Skeletal muscle satellite cell (primary cell): ENCODE measurements at regions not wholly inside any gene's neighbourhood (a gene's known extent, or its start where the extent isn't known, plus 50 kb on each side); places are given as distances from the start of the nearest gene placed in this dataset.

Source experiments
- H3K27me3 ChIP-seq: 2 replicates; pipeline ENCODE4 v1.7.0; 2013; ENCODE audit warnings: low read length; ENCODE audit not compliant: control insufficient read depth, insufficient read depth
- H3K36me3 ChIP-seq: 2 replicates; pipeline ENCODE4 v1.7.0; 2013; ENCODE audit warnings: mild to moderate bottlenecking, control low read depth, low read length; ENCODE audit not compliant: insufficient read depth
- H3K4me1 ChIP-seq: 2 replicates; pipeline ENCODE4 v1.7.0; 2013; ENCODE audit warnings: low read length; ENCODE audit not compliant: control insufficient read depth, insufficient read depth
- H3K4me2 ChIP-seq: 2 replicates; pipeline ENCODE4 v1.7.0; 2013; ENCODE audit warnings: mild to moderate bottlenecking, low read length
- H3K4me3 ChIP-seq: 2 replicates; pipeline ENCODE4 v1.7.0; 2013; ENCODE audit warnings: low read length
- H3K9ac ChIP-seq: 2 replicates; pipeline ENCODE4 v1.7.0; 2013; ENCODE audit warnings: mild to moderate bottlenecking, low read depth, low read length, moderate library complexity
- H3K9me3 ChIP-seq: replicated peaks from 2 replicates; pipeline ENCODE4 v1.7.0; 2013; ENCODE audit warnings: mild to moderate bottlenecking, control low read depth, low read length

DNA sequence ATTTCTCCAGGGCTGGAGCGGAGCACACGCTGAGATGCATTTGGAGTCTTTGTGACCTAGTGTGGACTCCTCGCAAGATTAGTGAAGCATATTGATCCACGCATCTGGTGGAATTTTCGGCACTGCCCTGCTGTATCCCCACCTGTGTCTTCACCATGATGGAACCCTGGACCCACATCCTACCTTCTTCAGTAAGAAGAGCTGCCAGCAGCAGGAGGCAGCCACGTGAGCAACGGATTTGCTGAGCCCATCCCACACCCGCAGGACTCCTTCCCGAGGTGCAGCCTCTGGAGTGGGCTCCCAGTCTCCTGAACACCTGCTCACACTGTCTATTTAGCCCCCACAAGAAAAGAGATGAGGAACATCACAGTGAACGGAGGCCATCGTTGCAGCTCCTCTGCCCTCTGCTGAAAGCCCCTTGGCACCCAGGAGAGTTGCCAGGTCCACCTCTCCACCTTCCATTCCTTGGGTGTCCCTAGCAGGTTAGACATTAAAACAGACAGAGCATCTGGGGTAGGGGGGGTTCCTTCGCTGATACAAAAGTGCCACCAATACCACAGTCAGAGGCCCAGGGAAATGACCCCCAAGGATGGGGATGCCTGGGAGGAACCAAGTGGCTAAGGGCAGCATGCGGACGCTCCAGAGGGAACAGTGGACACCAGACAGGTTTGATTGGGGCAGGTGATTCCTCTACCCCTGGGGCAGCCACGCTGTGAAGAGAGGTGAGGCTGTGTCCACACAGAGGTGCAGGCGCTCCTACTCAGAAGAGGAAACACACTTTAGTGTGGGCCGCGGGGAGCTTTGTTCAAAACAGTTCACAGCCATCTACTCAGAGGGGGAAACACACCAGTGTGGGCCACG is 302.8 kb upstream of the SALL3 start:
- Histone ChIP-seq H3K27me3 (no peaks in the 10 kb centered on the region), H3K4me3 (no peak overlapping the region), H3K9me3 (peaks cover 16% of the 10 kb centered on the region), H3K36me3 (no peaks in the 10 kb centered on the region), H3K4me1 (no peaks in the 10 kb centered on the region), H3K4me2 (no peak overlapping the region), H3K9ac (no peak overlapping the region)

DNA sequence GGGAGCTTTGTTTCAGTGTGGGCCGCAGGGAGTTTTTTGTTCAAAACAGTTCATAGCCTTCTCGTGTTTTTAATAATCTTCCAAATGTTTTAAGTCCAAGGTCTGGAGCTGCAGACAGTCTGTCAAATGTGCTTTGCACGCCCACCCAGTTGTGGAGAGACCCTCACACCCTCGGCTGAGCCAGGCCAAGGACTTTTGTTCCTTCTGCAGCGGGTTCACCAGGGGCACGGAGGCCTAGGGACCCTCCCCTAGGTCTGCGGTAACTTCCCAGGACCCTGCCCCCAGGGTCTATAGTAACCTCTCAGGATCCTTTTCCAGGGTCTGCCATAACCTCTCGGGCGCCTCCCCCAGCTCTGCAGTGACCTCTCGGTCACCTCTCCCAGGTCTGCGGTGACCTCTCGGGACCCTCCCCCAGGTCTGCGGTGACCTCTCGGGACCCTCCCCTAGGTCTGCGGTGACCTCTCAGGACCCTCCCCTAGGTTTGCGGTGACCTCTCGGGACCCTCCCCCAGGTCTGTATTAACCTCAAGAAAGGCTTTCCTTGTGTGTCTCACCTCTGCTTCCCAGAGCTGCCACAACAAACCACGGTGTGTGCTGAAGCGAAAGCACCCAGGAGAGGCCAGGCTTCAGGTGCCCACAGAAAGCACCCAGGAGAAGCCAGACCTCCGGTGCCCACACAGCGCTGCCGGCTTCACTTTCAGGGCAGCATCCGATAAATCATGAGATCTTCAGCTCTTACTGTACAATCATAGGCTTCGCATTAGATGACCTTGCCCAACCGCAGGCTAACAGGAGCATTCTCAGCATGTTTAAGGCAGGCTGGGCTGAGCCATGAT is 301.9 kb upstream of the SALL3 start:
- no peaks in the 10 kb centered on the region for H3K27me3 ChIP-seq
- H3K36me3 ChIP-seq, result no peaks in the 10 kb centered on the region
- H3K9ac ChIP-seq, result no peak overlapping the region
- no peak overlapping the region for H3K4me3 ChIP-seq
- peaks cover 15% of the 10 kb centered on the region for H3K9me3 ChIP-seq
- H3K4me2 ChIP-seq, result no peak overlapping the region
- no peaks in the 10 kb centered on the region for H3K4me1 ChIP-seq

DNA sequence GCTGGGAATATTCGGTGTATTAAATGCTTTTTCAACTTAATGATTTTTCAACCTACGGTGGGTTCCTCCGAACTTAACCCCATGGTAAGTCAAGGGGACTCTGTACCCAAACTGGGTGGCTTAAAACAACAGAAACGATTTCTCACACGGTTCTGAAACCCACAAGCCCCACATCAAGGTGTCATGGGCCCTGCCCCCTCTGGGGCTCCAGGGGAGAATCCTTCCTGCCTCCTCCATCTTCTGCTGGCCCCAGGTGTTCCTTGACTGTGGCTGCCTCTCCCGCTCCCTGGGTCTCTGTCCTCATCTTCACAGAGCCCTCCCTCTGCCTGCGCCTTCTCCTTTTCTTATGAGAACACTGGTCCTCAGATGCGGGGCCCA is 301.3 kb upstream of the SALL3 start:
- H3K9ac ChIP-seq, result no peak overlapping the region
- H3K4me2 ChIP-seq, result no peak overlapping the region
- peaks cover 12% of the 10 kb centered on the region for H3K9me3 ChIP-seq

DNA sequence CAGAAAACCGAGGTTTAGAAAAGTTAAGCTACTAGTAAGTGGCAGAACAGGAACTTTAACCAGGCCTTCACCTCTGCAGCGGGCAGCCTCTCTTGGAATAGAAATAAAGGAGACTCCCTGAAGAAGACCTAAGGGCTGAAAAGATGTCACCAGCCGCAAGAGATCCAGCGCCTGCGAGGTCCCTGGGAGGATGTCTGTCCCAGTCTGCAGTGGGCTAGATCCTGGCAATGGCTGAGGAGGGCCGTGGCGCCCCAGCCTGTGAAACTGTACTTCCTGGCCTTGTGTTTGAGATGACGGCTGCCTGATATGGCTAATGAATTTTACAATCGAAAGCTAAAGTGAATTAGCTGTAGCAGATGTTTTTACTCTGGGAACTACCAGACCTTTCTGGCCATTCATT is 300.6 kb upstream of the SALL3 start:
- no peak overlapping the region for H3K9ac ChIP-seq
- H3K4me1 ChIP-seq, result no peaks in the 10 kb centered on the region
- no peaks in the 10 kb centered on the region for H3K36me3 ChIP-seq
- H3K4me3 ChIP-seq, result no peak overlapping the region
- H3K27me3 ChIP-seq, result no peaks in the 10 kb centered on the region
- peaks cover 15% of the 10 kb centered on the region for H3K9me3 ChIP-seq
- no peak overlapping the region for H3K4me2 ChIP-seq

More for the DNA sequence above, 301.3 kb upstream of the SALL3 start:
- Histone ChIP-seq H3K4me3 (no peak overlapping the region), H3K4me1 (no peaks in the 10 kb centered on the region), H3K36me3 (no peaks in the 10 kb centered on the region), H3K27me3 (no peaks in the 10 kb centered on the region)

DNA sequence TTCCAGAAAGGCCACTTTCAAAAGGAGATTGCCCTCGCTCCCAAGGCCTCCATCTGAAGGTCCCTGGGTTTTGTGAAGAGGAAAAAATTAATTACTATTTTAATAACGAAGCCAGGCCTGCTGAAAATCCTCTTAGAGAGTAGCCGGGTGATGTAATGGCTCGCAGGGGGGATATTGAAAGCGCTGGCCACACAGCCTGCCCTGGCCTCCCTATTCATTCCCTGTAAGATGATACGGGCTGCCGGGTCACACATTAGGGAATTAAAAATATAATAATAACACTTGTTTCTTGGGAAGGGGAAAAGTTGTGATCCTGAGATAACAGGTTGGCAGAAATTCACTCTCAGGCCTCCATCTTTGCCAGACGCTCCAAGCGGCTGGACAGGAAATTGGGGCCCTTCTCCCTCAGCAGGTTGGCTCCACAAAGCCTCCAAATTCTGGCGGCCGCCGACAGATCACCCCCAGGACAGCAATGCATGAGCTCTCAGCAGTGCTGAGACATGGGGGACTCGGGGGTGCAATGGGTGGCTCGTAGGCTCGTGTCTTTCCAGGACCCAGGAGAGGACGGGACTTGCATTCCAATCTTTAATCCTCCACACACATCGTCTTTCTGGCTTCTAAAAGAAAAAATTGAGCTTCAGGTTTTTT is 299.9 kb upstream of the SALL3 start:
- Histone ChIP-seq H3K27me3 (no peaks in the 10 kb centered on the region), H3K9ac (no peak overlapping the region), H3K36me3 (no peaks in the 10 kb centered on the region), H3K4me2 (no peak overlapping the region), H3K9me3 (peaks cover 16% of the 10 kb centered on the region), H3K4me1 (no peaks in the 10 kb centered on the region), H3K4me3 (no peak overlapping the region)

DNA sequence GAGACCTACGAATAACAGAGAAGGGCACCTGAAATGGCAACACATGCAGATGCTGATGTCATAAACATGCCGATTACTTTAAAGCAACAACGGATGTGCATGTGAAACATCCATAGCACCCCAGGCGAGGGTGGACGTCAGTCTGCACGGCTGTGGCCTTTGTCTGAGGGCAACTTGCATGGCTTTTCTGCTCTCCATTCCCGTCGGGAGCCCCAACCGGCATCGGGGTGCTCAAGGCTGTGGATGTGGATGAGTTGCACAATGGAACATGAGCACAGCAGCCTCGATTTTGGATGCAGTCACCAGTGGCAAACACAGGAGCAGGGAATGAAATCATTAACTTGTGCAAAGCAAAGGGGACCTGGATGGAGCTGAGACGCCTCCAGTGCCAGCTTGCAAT is 298.2 kb upstream of the SALL3 start:
- no peak overlapping the region for H3K4me3 ChIP-seq
- no peaks in the 10 kb centered on the region for H3K4me1 ChIP-seq
- no peaks in the 10 kb centered on the region for H3K36me3 ChIP-seq
- H3K4me2 ChIP-seq, result no peak overlapping the region
- H3K9ac ChIP-seq, result no peak overlapping the region
- H3K27me3 ChIP-seq, result no peaks in the 10 kb centered on the region
- peaks cover 11% of the 10 kb centered on the region for H3K9me3 ChIP-seq

DNA sequence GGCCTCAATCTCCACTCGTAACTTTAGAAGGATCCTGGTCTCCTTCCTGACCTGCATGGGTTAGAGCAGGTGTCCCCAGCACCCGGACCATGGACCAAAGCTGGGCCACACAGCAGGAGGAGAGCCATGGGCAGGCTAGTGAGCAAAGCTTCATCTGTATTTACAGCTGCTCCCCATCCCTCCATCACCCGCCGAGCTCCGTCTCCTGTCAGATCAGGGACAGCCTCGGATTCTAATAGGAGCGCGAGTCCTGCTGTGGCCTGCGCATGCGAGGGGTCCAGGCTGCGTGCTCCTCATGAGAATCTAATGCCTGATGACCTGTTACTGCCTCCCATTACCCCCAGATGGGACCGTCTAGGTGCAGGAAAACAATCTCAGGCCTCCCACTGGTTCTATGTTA is 297.7 kb upstream of the SALL3 start:
- Histone ChIP-seq H3K9me3 (peaks cover 16% of the 10 kb centered on the region), H3K4me1 (no peaks in the 10 kb centered on the region), H3K4me2 (no peak overlapping the region), H3K27me3 (no peaks in the 10 kb centered on the region), H3K9ac (no peak overlapping the region), H3K36me3 (no peaks in the 10 kb centered on the region), H3K4me3 (no peak overlapping the region)

DNA sequence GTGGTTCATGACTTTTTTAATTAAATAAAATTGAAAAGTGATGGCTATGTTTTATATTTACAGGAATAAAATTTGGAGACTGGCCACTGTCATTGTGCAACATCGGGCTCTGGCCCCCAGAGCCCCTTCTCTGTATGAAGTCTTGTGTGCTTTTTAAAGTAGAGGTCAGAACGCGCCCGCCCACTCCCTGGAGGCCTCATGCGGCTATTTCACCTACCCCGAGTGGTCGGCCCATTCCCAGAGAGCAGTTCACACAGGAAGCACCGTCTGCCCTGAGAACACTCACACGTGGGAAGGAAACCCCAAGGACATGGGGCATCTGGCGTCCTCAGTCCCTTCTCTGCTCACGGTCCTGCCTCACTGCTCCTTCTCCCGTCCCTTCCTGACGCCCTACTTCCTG is 296.9 kb upstream of the SALL3 start:
- Histone ChIP-seq H3K4me3 (no peak overlapping the region), H3K36me3 (no peaks in the 10 kb centered on the region), H3K27me3 (no peaks in the 10 kb centered on the region), H3K4me2 (no peak overlapping the region), H3K9ac (no peak overlapping the region), H3K4me1 (no peaks in the 10 kb centered on the region), H3K9me3 (peaks cover 21% of the 10 kb centered on the region)

DNA sequence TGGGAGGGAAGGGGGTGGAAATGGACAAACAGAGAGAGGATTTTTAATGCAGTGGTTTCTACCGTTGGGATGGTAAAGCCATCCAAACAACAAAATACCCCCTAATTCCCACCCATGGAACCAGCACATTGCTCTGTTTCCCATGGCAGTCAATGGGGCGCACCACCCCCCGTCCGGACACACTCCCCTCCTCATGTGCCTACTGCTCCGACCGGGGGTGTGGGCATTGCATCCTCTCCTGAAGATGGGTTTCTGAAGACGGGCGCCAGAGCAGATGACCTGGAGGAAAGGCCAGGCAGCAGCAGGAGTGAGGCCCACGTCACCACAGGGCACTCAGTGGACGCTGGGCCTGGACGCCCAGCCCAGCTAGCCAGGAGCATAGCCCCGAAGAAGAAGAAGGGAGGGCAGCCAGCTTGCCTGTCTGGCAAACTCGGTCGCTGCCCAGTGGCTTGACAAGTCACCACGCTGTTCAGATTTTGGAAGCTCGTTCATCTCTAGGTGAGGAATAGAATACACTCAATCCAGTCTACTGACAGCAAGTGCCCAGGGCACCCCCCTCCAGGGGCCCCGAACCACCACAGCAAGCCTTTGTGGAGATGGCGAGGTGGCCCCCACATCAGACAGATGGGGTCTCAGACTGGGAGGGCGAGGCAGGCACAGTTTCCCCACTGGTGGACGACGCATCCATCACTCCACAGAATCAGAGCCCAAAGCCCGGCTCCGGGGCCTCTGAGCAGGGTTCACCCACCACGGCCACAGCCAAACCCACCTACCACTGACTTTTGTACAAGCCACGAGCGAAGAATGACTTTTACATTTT is 296.2 kb upstream of the SALL3 start:
- H3K4me3 ChIP-seq, result no peak overlapping the region
- H3K4me2 ChIP-seq, result no peak overlapping the region
- H3K9me3 ChIP-seq, result peaks cover 26% of the 10 kb centered on the region
- no peak overlapping the region for H3K9ac ChIP-seq
- no peaks in the 10 kb centered on the region for H3K36me3 ChIP-seq
- H3K4me1 ChIP-seq, result no peaks in the 10 kb centered on the region
- H3K27me3 ChIP-seq, result no peaks in the 10 kb centered on the region

DNA sequence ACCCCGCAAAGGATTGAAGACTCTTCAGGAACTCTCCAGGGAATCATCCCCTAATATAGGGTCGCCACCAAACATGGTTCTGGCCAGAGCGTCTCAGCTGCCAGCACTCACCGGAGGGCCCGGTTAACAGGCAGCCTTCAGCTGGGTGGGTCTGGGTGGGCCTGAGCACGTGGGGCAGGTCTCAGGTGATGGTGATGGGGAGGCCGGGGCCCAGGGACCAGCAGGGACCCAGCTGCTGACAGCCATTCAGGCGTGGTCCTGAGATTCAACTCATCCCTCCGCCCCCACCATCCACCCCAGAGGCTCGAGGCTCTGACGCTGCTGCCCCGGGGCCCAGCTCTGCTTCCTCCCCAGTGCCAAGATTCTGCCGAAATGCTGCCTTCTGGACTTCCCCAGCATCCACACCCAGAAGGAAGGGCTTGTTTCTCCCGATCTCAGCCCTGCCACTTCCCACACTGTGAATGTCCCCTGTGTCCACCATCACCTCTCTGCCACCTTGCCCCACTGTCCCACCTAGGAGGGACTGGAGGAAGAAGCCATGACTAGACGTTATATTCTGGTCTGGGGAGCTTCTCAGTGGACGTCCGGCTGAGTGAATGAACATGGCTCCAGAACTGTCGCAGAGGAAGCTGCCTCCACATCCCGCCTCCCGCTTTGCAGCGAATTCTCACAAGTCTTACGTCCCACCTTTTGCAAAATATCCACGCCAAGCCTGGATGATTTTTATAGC is 294.2 kb upstream of the SALL3 start:
- Histone ChIP-seq H3K36me3 (no peaks in the 10 kb centered on the region), H3K4me3 (no peak overlapping the region), H3K4me1 (no peaks in the 10 kb centered on the region), H3K27me3 (no peaks in the 10 kb centered on the region), H3K9me3 (peaks cover 41% of the 10 kb centered on the region), H3K9ac (no peak overlapping the region), H3K4me2 (no peak overlapping the region)
